WI38 (cell line): ENCODE measurements at regions not wholly inside any gene's neighbourhood (a gene's known extent, or its start where the extent isn't known, plus 50 kb on each side); places are given as distances from the start of the nearest gene placed in this dataset.

ENCODE experiments used
- H3K4me3 ChIP-seq: 2 replicates; pipeline ENCODE4 v1.5.1; 2011; ENCODE audit warnings: low read depth, mild to moderate bottlenecking, control low read depth, low read length
- TF ChIP-seq, protein P1 (sequence below): IDR thresholded peaks from 2 replicates; pipeline ENCODE4 v1.5.1; 2012; ENCODE audit warnings: low read depth, mild to moderate bottlenecking, control low read depth, low read length

DNA sequence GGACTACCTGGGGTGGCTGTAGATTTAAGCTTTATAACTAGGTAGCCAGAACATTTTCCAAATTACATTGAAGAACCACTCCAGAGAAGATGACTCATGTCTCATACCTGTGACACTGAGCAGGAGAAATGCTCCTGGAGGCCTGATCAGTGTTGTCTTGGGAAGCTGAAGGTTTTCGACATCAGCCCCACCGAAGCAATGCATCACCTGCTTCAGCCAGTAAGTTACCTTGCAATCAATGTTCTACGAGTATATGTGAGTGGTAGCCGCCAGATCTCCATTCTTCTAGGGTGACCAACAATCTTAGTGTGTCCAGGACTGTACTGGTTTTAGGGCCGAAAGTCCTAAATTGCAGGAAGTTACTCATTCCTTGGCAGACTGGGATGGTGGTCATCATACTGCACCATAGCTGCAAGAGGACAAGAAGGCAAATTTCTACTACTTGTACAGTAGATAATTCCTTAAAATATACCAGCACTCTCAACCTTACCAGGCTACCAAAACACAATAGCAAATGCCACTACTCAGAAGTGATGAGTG lies 109.3 kb upstream of the LINC00305 start:
- TF ChIP-seq, protein P1, sequence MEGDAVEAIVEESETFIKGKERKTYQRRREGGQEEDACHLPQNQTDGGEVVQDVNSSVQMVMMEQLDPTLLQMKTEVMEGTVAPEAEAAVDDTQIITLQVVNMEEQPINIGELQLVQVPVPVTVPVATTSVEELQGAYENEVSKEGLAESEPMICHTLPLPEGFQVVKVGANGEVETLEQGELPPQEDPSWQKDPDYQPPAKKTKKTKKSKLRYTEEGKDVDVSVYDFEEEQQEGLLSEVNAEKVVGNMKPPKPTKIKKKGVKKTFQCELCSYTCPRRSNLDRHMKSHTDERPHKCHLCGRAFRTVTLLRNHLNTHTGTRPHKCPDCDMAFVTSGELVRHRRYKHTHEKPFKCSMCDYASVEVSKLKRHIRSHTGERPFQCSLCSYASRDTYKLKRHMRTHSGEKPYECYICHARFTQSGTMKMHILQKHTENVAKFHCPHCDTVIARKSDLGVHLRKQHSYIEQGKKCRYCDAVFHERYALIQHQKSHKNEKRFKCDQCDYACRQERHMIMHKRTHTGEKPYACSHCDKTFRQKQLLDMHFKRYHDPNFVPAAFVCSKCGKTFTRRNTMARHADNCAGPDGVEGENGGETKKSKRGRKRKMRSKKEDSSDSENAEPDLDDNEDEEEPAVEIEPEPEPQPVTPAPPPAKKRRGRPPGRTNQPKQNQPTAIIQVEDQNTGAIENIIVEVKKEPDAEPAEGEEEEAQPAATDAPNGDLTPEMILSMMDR = no peak
- H3K4me3 ChIP-seq = no peak overlapping the region

GRCh38 chr18:64254399-64255093 lies 105.7 kb upstream of the LINC00305 start:
- H3K4me3 ChIP-seq = no peak overlapping the region
- TF ChIP-seq, protein P1 = no peak

- TF ChIP-seq, protein P1 = no peak
- no peak overlapping the region for H3K4me3 ChIP-seq
Observed at GRCh38 chr18:64253873-64254272, 105.0 kb upstream of the LINC00305 start.

- TF ChIP-seq, protein P1 = no peak
- H3K4me3 ChIP-seq = no peak overlapping the region
Observed at GRCh38 chr18:64253222-64253621, 104.3 kb upstream of the LINC00305 start.

DNA sequence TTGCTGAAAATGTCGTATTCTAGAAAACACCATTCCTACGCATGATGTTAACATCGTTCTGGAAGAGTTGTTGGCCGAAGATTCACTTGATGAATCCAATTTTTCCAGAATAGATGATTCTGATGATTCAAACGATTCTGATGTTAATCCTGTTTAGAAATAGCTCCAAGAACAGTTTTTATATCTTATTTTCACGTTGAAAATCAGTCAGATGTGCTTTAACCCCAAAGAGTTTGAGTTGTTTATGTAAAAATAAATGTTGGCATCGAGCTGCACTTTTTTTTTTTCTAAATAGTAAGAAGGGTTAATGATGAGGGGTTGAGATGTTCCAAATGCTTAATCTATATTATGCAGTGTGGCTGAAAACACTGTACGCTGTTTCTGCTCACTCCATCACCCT lies 99.9 kb upstream of the LINC00305 start:
- TF ChIP-seq, protein P1 = no peak
- H3K4me3 ChIP-seq = no peak overlapping the region

GRCh38 chr18:64245126-64245861 lies 96.4 kb upstream of the LINC00305 start:
- TF ChIP-seq, protein P1 = no peak
- no peak overlapping the region for H3K4me3 ChIP-seq

GRCh38 chr18:64244571-64244970 lies 95.7 kb upstream of the LINC00305 start:
- H3K4me3 ChIP-seq = no peak overlapping the region
- TF ChIP-seq, protein P1 = no peak
